Naive B cell (primary cell): ENCODE measurements at regions not wholly inside any gene's neighbourhood (a gene's known extent, or its start where the extent isn't known, plus 50 kb on each side); places are given as distances from the start of the nearest gene placed in this dataset.

ENCODE experiments used
- ATAC-seq, 2 donors: fragments of 150-1000 bp; cut with Tn5 transposase; 2 replicates each; pipeline ENCODE4 v1.10.0; 2021; ENCODE audit warnings: low read depth in 2 of 2, mild to moderate bottlenecking in 2 of 2, moderate library complexity in 2 of 2
- DNase-seq: peaks from one replicate; pipeline ENCODE4 v3.0.0; 2022
- H3K27ac Mint-ChIP-seq, 6 donors: one replicate each; pipeline ENCODE4 v1.8.0; 2020 to 2022; ENCODE audit warnings: mild to moderate bottlenecking in 6 of 6, mixed read lengths in 6 of 6, moderate library complexity in 5 of 6, inconsistent platforms in 2 of 6
- H3K27me3 Mint-ChIP-seq, 3 donors: one replicate each; pipeline ENCODE4 v1.8.0; 2021 to 2022; ENCODE audit warnings: mixed read lengths in 3 of 3, mild to moderate bottlenecking in 1 of 3
- H3K36me3 Mint-ChIP-seq, 2 donors: one replicate each; pipeline ENCODE4 v1.8.0; 2020 to 2022; ENCODE audit warnings: mixed read lengths in 2 of 2, inconsistent platforms in 1 of 2, mild to moderate bottlenecking in 1 of 2
- H3K4me1 Mint-ChIP-seq, 3 donors: one replicate each; pipeline ENCODE4 v1.8.0; 2020 to 2022; ENCODE audit warnings: mixed read lengths in 3 of 3, inconsistent platforms in 1 of 3, mild to moderate bottlenecking in 1 of 3, moderate library complexity in 1 of 3
- H3K4me3 Mint-ChIP-seq, 8 donors: one replicate each; pipeline ENCODE4 v1.8.0; 2020 to 2022; ENCODE audit warnings: mild to moderate bottlenecking in 8 of 8, mixed read lengths in 8 of 8, moderate library complexity in 8 of 8, inconsistent platforms in 2 of 8
- H3K9me3 Mint-ChIP-seq, 7 donors: one replicate each; pipeline ENCODE4 v1.8.0; 2020 to 2022; ENCODE audit warnings: mixed read lengths in 7 of 7, mild to moderate bottlenecking in 5 of 7, inconsistent platforms in 2 of 7, moderate library complexity in 1 of 7

DNA sequence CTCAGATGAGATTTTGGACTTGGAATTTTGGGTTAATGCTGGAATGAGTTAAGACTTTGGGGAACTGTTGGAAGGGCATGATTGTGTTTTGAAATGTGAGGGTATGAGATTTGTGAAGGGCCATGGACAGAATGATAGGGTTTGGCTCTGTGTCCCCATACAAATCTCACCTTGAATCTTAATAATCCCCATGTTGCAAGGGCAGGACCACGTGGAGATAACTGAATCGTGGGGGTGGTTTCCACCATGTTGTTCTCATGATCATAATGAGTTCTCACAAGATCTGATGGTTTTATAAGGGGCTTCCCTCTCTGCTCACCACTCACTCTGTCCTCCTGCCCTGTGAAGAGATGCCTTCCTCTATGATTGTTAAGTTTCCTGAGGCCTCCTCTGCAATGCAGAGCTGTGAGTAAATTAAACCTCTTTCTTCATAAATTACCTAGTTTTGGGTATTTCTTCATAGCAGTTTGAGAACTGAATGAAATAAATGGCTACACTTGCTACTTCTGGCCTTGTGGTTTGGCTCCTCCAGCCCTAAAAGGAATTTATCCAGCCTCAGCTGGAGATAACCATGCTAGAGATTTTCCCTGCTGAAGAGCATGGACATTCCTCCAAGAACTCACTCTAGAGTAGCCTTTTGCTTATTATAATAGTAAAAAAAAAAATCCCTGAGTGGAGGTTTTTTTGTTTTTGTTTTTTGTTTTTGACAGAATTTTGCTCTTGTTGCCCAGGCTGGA, 144.3 kb upstream of the TFPI start:
- DNase-seq: no peak
- no peaks in the 10 kb centered on the region for H3K36me3 Mint-ChIP-seq
- H3K9me3 Mint-ChIP-seq: peaks cover 0 to 3% (median 2%) of the 10 kb centered on the region in 7 donors
- H3K27me3 Mint-ChIP-seq: no peaks in the 10 kb centered on the region
- no peak for ATAC-seq
- no peak overlapping the region for H3K4me3 Mint-ChIP-seq
- H3K27ac Mint-ChIP-seq: no peak overlapping the region
- H3K4me1 Mint-ChIP-seq: no peaks in the 10 kb centered on the region

DNA sequence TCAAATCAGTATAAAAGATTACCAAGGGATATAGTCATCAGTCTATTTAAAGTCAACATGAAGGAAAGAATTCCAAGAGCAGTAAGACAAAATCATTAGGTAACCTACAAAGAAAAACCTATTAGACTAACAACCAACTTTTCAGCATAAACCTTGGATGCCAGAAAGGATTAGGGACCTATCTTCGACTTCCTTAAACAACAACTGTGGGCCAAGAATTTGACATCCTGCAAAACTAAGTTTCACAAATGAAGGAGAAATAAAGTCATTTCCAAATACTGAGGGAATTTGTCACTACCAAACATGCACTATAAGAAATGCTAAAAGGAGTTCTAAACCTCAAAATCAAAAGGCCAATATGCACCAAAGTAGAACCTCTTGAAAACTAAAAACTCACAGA, 147.9 kb upstream of the TFPI start:
- no peaks in the 10 kb centered on the region for H3K27me3 Mint-ChIP-seq
- no peaks in the 10 kb centered on the region for H3K36me3 Mint-ChIP-seq
- H3K9me3 Mint-ChIP-seq: peaks cover 0 to 8% (median 2%) of the 10 kb centered on the region in 7 donors
- ATAC-seq (no peak), DNase-seq (no peak)
- H3K4me1 Mint-ChIP-seq: no peaks in the 10 kb centered on the region
- H3K4me3 Mint-ChIP-seq: no peak overlapping the region
- H3K27ac Mint-ChIP-seq: no peak overlapping the region

DNA sequence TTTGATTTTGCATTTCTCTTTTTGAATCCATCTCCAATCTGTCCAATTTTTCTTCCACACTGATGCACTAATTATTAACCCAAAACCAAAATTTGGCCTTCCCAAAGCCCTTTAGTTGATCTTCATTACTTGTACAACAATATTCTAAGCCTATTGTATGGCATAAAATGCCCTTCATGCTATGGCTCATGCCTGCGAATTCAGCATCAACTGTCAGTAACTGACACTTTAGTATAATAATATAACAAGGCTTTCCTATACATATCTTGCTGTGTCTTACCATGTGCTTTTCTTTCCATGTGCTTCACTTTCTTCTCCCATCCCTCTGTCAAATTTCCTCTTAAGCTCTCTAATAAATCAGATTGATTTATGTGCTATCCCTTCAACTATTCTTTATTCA, 154.0 kb upstream of the TFPI start:
- Mint-ChIP-seq H3K9me3 (peaks cover 0 to 7% (median 3%) of the 10 kb centered on the region in 7 donors), H3K27ac (no peak overlapping the region)

DNA sequence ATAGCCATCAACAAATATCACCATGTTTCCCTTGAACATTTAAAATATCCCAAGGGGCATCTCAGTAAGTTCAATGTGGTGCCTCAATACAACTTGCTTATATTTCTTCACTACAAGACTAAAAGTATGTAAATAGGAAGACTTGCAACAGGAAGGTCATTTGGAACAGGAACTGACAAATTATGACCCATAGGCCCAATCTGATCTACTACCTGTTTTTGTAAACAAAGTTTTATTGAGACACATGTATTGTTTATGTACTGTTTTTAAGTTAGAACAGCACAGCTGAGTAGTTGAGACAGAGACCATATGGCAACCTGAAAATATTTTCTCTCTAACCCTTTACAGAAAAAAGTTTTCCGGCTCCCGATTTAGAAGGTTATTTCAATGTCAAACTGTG, 154.8 kb upstream of the TFPI start:
- no peaks in the 10 kb centered on the region for H3K4me1 Mint-ChIP-seq
- no peaks in the 10 kb centered on the region for H3K27me3 Mint-ChIP-seq
- H3K27ac Mint-ChIP-seq: no peak overlapping the region
- H3K36me3 Mint-ChIP-seq: no peaks in the 10 kb centered on the region
- ATAC-seq (no peak), DNase-seq (no peak)
- H3K4me3 Mint-ChIP-seq: no peak overlapping the region
- H3K9me3 Mint-ChIP-seq: peaks cover 0 to 5% (median 3%) of the 10 kb centered on the region in 7 donors

More for the DNA sequence above, 154.0 kb upstream of the TFPI start:
- H3K4me3 Mint-ChIP-seq: no peak overlapping the region
- DNase-seq (no peak), ATAC-seq (no peak)
- H3K4me1 Mint-ChIP-seq: no peaks in the 10 kb centered on the region
- H3K27me3 Mint-ChIP-seq: no peaks in the 10 kb centered on the region
- no peaks in the 10 kb centered on the region for H3K36me3 Mint-ChIP-seq

DNA sequence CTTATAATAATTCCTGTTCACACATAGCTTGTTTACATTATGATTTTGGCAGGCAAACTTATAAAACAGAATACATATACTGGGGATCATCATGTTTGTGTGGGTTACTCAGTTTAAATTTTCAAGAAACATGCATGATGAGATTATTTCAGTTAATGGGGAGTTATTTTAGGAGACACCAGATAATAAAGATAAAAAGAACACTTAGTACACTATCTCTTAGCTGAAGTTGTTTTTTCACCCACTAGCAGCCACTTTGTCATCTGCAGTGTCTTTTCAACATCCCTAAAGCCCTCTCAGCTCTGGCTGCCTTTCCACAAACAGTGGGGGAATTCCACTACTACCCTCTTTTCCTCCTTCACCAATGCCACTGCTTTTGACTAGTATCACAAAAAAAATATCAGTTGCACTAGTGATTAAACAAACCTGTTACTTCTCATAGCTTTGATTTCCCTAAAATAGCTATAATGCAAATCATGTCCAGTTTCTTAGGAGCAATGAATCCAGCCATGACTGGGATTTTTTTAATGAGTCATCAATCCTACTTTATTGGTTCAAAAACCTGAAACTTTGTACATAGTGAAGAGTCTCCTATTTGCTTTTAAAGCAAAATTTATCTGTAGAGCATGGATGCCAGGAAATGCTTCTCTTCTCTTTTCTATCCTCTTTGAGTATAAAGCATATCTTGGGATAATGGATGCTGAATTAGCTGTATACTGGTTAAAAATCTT, 156.7 kb upstream of the TFPI start:
- no peak overlapping the region for H3K4me3 Mint-ChIP-seq
- ATAC-seq (no peak), DNase-seq (no peak)
- no peaks in the 10 kb centered on the region for H3K4me1 Mint-ChIP-seq
- H3K27ac Mint-ChIP-seq: no peak overlapping the region
- no peaks in the 10 kb centered on the region for H3K36me3 Mint-ChIP-seq
- H3K9me3 Mint-ChIP-seq: peaks cover 0 to 5% (median 4%) of the 10 kb centered on the region in 7 donors
- H3K27me3 Mint-ChIP-seq: no peaks in the 10 kb centered on the region

DNA sequence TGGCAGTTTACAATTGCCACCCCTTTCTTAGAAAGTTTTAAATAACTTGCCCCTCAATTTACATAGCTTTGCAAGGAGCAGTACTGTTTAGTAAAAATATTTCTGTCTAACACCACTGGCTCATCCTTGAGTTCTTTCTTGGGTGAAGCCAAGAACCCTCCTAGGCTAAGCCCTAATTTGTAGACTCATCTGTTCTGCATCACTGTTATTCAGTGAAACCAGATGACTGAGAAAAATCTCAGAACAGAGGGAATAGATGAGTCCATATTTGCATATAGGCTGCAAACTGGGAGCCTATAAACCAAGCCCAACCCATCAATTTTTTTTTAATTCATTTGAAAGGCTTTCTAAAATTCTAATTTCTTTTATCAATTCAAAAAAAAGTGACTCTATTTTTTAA, 161.4 kb upstream of the TFPI start:
- DNase-seq (no peak), ATAC-seq (no peak)
- H3K27ac Mint-ChIP-seq: no peak overlapping the region
- H3K27me3 Mint-ChIP-seq: no peaks in the 10 kb centered on the region
- H3K9me3 Mint-ChIP-seq: peaks cover 0 to 5% (median 2%) of the 10 kb centered on the region in 7 donors
- H3K36me3 Mint-ChIP-seq: no peaks in the 10 kb centered on the region
- no peak overlapping the region for H3K4me3 Mint-ChIP-seq
- no peaks in the 10 kb centered on the region for H3K4me1 Mint-ChIP-seq

DNA sequence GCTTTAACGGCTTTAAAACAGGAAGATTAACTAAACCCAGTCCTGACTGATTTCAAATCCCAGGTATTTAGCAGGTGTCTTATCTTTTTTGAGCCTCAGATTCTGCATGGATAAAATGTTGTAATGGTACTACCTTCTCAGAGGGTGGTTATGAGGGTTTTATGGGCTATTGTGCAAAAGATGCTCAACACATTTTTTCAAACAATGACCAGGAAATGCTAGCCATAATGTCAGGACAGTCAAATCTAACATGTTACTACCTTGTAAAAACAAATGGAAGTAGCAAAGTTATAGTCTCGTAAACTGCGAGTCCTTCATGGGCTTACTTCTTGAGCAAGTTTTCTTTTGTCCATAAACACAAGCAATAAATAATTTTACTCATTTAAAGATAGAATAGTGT, 162.1 kb upstream of the TFPI start:
- no peak for DNase-seq
- H3K4me1 Mint-ChIP-seq: no peaks in the 10 kb centered on the region
- H3K27me3 Mint-ChIP-seq: no peaks in the 10 kb centered on the region
- H3K4me3 Mint-ChIP-seq: no peak overlapping the region
- no peak for ATAC-seq
- no peak overlapping the region for H3K27ac Mint-ChIP-seq
- peaks cover 0 to 5% (median 2%) of the 10 kb centered on the region in 7 donors for H3K9me3 Mint-ChIP-seq
- no peaks in the 10 kb centered on the region for H3K36me3 Mint-ChIP-seq

DNA sequence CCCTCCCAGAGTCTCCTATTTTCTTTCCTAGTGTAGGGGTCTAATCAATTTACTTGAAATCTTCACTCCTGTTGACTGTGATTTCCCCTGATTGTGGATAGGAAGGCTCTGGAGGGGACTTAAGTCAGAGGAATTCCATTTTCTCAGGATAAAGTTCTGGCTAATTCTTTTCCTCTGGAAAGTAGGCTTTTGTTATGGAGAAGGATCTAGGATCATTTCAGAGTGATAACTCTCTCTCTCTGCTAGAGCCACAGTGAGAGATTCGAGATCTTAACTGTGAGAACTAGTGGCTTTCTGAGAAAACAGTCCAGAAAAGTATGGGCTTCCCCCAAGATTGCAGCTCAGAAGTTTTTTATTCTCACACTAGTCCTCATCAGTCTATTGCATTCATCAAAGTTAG, 163.9 kb upstream of the TFPI start:
- no peak for ATAC-seq
- no peaks in the 10 kb centered on the region for H3K27me3 Mint-ChIP-seq
- no peaks in the 10 kb centered on the region for H3K4me1 Mint-ChIP-seq
- no peaks in the 10 kb centered on the region for H3K36me3 Mint-ChIP-seq
- H3K27ac Mint-ChIP-seq: no peak overlapping the region
- H3K9me3 Mint-ChIP-seq: peaks cover 0 to 18% (median 3%) of the 10 kb centered on the region in 7 donors
- no peak for DNase-seq
- H3K4me3 Mint-ChIP-seq: no peak overlapping the region

DNA sequence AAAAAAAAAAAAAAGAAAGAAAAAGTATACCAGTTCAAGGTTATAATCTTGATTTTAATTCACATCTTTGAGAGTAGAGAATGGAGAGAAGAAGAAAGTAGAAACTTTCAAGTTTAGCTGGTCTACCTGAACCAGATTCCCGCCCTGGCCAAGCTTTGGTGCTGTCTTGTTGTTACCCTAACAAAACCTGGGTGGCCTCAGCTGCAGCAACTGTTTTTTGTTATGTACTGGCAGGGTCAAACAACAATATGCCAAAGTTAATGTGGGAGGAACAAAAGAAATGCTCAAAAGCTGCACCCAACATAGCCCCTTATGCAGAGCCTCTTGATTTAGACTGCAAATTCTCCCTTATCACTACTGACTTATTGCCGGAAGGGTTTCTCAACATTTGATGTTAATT, 165.3 kb upstream of the TFPI start:
- Mint-ChIP-seq H3K27ac (no peak overlapping the region), H3K4me3 (no peak overlapping the region), H3K36me3 (no peaks in the 10 kb centered on the region), H3K9me3 (peaks cover 0 to 15% (median 6%) of the 10 kb centered on the region in 7 donors), H3K27me3 (no peaks in the 10 kb centered on the region), H3K4me1 (no peaks in the 10 kb centered on the region)
- ATAC-seq (no peak), DNase-seq (no peak)

DNA sequence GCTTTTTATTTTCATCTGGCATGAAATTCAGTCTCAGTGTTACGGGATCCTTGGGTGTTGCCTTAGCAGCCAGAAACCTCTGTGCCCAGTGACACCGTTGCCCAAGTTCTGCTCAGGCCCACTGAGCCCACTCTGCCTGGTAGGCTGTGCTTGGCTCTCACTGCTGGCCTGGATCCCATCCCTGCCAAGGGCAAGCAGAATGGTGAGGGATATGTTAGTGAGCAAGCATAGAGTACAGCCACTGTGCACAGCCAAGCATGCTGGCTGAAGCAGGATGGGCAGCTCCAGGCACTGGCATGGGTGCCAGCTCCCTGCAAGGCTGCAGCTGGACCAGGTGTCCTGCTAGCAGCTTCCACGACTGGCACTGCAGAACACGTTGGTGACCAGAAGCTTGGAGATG, 194.7 kb upstream of the TFPI start:
- ATAC-seq (no peak), DNase-seq (no peak)
- no peak overlapping the region for H3K27ac Mint-ChIP-seq
- no peak overlapping the region for H3K4me3 Mint-ChIP-seq
- H3K36me3 Mint-ChIP-seq: no peaks in the 10 kb centered on the region
- peaks cover 0 to 6% (median 2%) of the 10 kb centered on the region in 7 donors for H3K9me3 Mint-ChIP-seq
- no peaks in the 10 kb centered on the region for H3K4me1 Mint-ChIP-seq
- no peaks in the 10 kb centered on the region for H3K27me3 Mint-ChIP-seq

DNA sequence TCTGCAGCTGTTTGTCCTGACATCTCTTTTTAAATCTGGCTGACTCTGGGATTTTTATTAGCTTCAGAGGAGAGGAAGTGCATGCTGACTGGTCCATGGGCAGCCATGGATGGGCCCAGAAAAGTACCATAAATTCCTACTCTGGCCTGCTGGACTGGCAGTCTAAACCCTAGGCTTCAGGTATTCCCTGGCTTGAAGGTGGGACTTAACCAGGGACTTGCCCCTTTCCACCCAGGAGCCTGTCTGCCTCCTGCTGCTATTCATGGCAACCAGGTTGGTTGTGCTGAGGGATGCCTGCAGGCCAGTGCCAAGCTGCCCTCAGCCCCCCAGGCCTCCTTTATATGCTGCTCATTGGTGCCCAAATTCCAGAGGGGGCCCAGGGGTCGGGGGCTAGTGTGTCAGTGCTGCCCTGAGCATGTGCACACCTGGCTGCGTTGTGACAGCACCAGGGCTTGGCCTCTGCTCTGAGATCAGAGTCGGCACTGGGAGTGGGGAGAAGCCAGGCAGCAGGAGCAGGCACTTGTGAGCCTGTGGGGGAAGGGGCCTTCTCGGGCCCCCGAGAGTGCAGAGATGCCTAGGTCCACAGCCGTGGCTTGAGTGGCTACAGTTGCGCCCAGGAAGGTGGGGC, 195.7 kb upstream of the TFPI start:
- DNase-seq (no peak), ATAC-seq (no peak)
- peaks cover 0 to 6% (median 3%) of the 10 kb centered on the region in 7 donors for H3K9me3 Mint-ChIP-seq
- no peaks in the 10 kb centered on the region for H3K36me3 Mint-ChIP-seq
- H3K27ac Mint-ChIP-seq: no peak overlapping the region
- no peak overlapping the region for H3K4me3 Mint-ChIP-seq
- no peaks in the 10 kb centered on the region for H3K4me1 Mint-ChIP-seq
- no peaks in the 10 kb centered on the region for H3K27me3 Mint-ChIP-seq

DNA sequence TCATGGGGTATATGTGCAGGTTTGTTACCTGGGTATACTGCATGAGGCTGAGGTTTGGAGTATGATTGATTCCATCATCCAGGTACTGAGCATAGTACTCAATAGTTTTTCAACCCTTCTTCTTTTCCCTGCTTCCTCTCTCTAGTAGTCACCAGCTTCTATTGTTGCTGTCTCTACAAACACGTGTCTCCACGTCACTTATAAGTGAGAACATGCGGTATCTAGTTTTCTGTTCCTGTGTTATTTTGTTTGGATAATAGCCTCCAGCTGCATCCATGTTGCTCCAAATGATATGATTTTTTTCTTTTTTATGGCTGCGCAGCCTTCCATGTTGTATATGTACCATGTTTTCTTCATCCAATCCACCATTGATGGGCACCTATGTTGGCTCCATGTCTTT, 214.8 kb upstream of the TFPI start:
- H3K36me3 Mint-ChIP-seq: no peaks in the 10 kb centered on the region
- no peaks in the 10 kb centered on the region for H3K4me1 Mint-ChIP-seq
- H3K27me3 Mint-ChIP-seq: no peaks in the 10 kb centered on the region
- peak overlapping the region in 1 of 6 donors; percentile 70 for H3K27ac Mint-ChIP-seq
- no peak for ATAC-seq
- peak overlapping the region in 1 of 8 donors; percentile 10 for H3K4me3 Mint-ChIP-seq
- H3K9me3 Mint-ChIP-seq: peaks cover 0 to 3% (median 3%) of the 10 kb centered on the region in 7 donors
- DNase-seq: no peak

DNA sequence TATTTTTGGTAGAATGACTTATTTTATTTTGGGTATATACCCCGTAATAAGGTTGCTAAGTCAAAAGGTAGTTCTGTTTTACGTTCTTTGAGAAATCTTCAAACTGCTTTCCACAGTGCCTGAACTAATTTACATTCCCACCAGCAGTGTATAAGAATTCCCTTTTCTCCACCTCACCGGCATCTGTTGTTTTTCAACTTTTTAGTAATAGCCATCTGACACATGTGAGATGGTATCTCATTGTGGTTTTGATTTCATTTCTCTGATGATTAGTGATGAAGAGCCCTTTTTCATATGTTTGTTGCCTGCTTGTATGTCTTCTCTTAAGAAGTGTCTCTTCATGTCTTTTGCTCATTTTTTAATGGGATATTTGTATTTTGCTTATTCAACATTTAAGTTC, 215.2 kb upstream of the TFPI start:
- Mint-ChIP-seq H3K27ac (no peak overlapping the region), H3K36me3 (no peaks in the 10 kb centered on the region), H3K4me3 (no peak overlapping the region), H3K4me1 (no peaks in the 10 kb centered on the region), H3K27me3 (no peaks in the 10 kb centered on the region), H3K9me3 (peaks cover 0 to 5% (median 3%) of the 10 kb centered on the region in 7 donors)
- DNase-seq (no peak), ATAC-seq (no peak)

DNA sequence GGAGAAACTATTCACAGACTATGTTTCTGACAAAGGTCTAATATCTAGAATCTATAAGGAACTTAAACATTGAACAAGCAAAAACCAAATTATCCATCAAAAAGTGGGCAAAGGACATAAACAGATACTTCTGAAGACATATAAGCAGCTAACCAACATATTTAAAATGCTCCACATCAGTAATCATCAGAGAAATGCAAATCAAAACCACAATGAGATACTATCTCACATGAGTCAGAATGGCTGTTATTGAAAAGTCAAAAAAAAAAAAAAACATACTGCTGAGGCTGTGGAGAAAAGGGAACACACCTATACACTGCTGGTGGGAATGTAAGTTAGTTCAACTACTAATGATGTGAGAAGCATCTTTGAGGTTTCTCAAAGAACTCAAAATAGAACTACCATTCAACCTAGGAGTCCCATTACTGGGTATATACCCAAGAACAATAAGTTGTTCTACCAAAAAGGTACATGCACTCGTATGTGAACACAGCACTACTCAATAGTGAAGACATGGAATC, 220.4 kb upstream of the TFPI start:
- Mint-ChIP-seq H3K4me1 (no peaks in the 10 kb centered on the region), H3K36me3 (no peaks in the 10 kb centered on the region), H3K9me3 (peaks cover 0 to 7% (median 3%) of the 10 kb centered on the region in 7 donors), H3K27me3 (no peaks in the 10 kb centered on the region), H3K4me3 (no peak overlapping the region), H3K27ac (no peak overlapping the region)
- DNase-seq (no peak), ATAC-seq (no peak)
